ENCODE measurements at regions not wholly inside any gene's neighbourhood (a gene's known extent, or its start where the extent isn't known, plus 50 kb on each side); places are given as distances from the start of the nearest gene placed in this dataset.

DNA sequence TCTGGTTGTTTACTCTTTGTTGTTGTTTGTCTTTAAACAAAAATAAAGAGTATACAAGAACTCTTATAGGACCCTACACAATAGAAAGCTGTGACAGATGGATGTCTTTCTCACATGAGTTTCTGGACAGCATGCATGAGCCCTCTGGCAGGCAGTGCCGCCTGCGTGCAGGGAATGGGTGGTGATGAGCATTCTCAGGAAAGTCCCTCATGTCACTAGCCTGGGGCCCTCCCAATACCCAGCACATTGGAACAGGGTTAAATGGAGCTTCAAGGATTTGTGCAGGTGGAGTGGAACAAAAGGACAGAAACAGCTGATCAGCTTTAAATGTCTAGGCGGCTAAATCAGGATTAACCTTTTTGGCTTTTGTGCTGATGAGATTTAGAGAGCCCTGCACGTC is 181.0 kb upstream of the CD180 start:
- Histone ChIP-seq H2AK5ac (ENCODE audit: insufficient read length, low read length) (no peak overlapping the region), H3K23ac (ENCODE audit: insufficient read length, low read depth, low read length) (no peak overlapping the region), H3K56ac (ENCODE audit: insufficient read length, low read depth, low read length) (no peak overlapping the region), H2BK120ac (ENCODE audit: low read depth, low read length, poor library complexity, severe bottlenecking) (no peak overlapping the region), H3K9ac (ENCODE audit: extremely low read depth, insufficient read length, low read length) (no peak overlapping the region), H3K27ac (ENCODE audit: insufficient read length, low read depth, low read length) (no peak overlapping the region), H3K4me1 (ENCODE audit: insufficient read depth, low read length) (no peaks in the 10 kb centered on the region), H3K14ac (ENCODE audit: insufficient read depth, low read length) (no peak overlapping the region; the same call in 1 of the 2 replicates), H3T11ph (ENCODE audit: low read length) (no peak overlapping the region), H4K91ac (ENCODE audit: insufficient read length, low read depth, low read length) (no peak overlapping the region), H3K23me2 (ENCODE audit: insufficient read length, low read depth, low read length, poor library complexity, severe bottlenecking) (no peaks in the 10 kb centered on the region), H3K4ac (ENCODE audit: low read depth, low read length) (no peak overlapping the region), H3K9me3 (ENCODE audit: control insufficient read depth, low read depth, low read length) (no peaks in the 10 kb centered on the region), H2BK20ac (ENCODE audit: low read depth, low read length, poor library complexity, severe bottlenecking) (no peak overlapping the region), H2BK15ac (ENCODE audit: low read depth, low read length) (no peak overlapping the region), H4K20me1 (ENCODE audit: control insufficient read depth, insufficient read depth, insufficient read length) (no peaks in the 10 kb centered on the region), H3K79me2 (ENCODE audit: insufficient read depth, low read length) (no peaks in the 10 kb centered on the region), H2AFZ (ENCODE audit: low read length) (no peak overlapping the region), H4K8ac (replicated peaks; ENCODE audit: insufficient read length, low read depth, low read length) (no peak overlapping the region), H2BK5ac (ENCODE audit: insufficient read length, low read length) (no peak overlapping the region), H2BK12ac (ENCODE audit: insufficient read length, low read depth, low read length) (no peak overlapping the region), H4K5ac (ENCODE audit: insufficient read length, low read depth, low read length) (no peak overlapping the region), H3K27me3 (ENCODE audit: insufficient read depth, low read length) (no peaks in the 10 kb centered on the region), H3K4me2 (ENCODE audit: insufficient read depth, insufficient read length, low read length) (no peak overlapping the region), H3K79me1 (ENCODE audit: insufficient read depth, low read depth, low read length, poor library complexity, severe bottlenecking) (no peaks in the 10 kb centered on the region), H3K18ac (ENCODE audit: insufficient read length, low read depth, low read length) (no peak overlapping the region)
- DNase-seq: no peak
- H3K9me3 Mint-ChIP-seq: peaks cover 0 to 11% of the 10 kb centered on the region in 2 experiments; a peak in 2 of 5 replicates
- no peaks in the 10 kb centered on the region for H3K27me3 Mint-ChIP-seq (ENCODE audit: low read depth)
- no peak overlapping the region for H3K27ac Mint-ChIP-seq
- H3K4me1 Mint-ChIP-seq: no peaks in the 10 kb centered on the region
- WGBS (ENCODE audit: extremely low coverage, insufficient read length, low lambda C conversion rate): no CpG with 5 or more reads among the region's 4 CpGs
- TF ChIP-seq, protein P1, sequence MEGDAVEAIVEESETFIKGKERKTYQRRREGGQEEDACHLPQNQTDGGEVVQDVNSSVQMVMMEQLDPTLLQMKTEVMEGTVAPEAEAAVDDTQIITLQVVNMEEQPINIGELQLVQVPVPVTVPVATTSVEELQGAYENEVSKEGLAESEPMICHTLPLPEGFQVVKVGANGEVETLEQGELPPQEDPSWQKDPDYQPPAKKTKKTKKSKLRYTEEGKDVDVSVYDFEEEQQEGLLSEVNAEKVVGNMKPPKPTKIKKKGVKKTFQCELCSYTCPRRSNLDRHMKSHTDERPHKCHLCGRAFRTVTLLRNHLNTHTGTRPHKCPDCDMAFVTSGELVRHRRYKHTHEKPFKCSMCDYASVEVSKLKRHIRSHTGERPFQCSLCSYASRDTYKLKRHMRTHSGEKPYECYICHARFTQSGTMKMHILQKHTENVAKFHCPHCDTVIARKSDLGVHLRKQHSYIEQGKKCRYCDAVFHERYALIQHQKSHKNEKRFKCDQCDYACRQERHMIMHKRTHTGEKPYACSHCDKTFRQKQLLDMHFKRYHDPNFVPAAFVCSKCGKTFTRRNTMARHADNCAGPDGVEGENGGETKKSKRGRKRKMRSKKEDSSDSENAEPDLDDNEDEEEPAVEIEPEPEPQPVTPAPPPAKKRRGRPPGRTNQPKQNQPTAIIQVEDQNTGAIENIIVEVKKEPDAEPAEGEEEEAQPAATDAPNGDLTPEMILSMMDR (conservative IDR thresholded peaks at IDR 0.05): no peak
- peaks cover 0 to 2% (median 0%) of the 10 kb centered on the region in 3 experiments; a peak in 1 of 7 replicates for H3K36me3 Mint-ChIP-seq (ENCODE audit: insufficient read depth in 1 of 3, low read depth in 3 of 3)
- H3K4me3 Mint-ChIP-seq: no peak overlapping the region
